ENCODE measurements at regions not wholly inside any gene's neighbourhood (a gene's known extent, or its start where the extent isn't known, plus 50 kb on each side); places are given as distances from the start of the nearest gene placed in this dataset.

DNA sequence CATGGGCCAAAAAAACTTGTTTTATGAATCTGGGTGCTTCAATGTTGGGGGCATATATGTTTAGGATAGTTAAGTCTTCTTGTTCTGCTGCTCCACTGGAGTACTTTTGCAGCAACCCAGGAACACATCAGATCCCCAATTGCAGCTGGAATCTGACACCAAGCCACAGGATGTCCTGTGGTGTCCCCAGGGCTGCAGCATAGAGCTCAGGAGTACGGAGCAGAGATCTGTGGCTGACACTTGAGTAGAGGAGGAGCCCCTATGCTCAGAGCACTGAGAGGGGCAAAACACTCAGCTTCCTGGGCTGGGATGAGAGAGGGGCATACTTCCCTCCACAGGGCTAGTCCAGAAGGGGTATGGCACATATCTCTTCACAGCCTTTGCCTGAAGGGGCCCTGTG, 138.9 kb upstream of the ERBB4 start:
- no peaks in the 10 kb centered on the region for H3K9me3 ChIP-seq (ENCODE audit: control insufficient read depth, insufficient read depth, low read length)
- H3K4me3 ChIP-seq (ENCODE audit: low read depth, low read length): no peak overlapping the region
- CTCF ChIA-PET: no interaction called here
- no peak for TF ChIP-seq CTCF (IDR thresholded peaks at IDR 0.05; ENCODE audit: low read depth, low read length)
- POLR2A ChIA-PET: no interaction called here
- DNase-seq (ENCODE audit: low read depth, low spot score): no peak
- no peak overlapping the region for H3K27ac ChIP-seq (ENCODE audit: low read depth, low read length)
- H3K27me3 ChIP-seq (ENCODE audit: control insufficient read depth, insufficient read depth, low read length): no peaks in the 10 kb centered on the region

- Histone ChIP-seq H3K9me3 (ENCODE audit: control insufficient read depth, insufficient read depth, low read length) (no peaks in the 10 kb centered on the region), H3K27ac (ENCODE audit: low read depth, low read length) (no peak overlapping the region), H3K4me3 (ENCODE audit: low read depth, low read length) (no peak overlapping the region), H3K27me3 (ENCODE audit: control insufficient read depth, insufficient read depth, low read length) (no peaks in the 10 kb centered on the region)
- TF ChIP-seq CTCF (IDR thresholded peaks at IDR 0.05; ENCODE audit: low read depth, low read length): no peak
- CTCF ChIA-PET: no interaction called here
- no peak for DNase-seq (ENCODE audit: low read depth, low spot score)
- POLR2A ChIA-PET: no interaction called here
Observed at GRCh38 chr2:212672186-212672585, 133.6 kb upstream of the ERBB4 start.

DNA sequence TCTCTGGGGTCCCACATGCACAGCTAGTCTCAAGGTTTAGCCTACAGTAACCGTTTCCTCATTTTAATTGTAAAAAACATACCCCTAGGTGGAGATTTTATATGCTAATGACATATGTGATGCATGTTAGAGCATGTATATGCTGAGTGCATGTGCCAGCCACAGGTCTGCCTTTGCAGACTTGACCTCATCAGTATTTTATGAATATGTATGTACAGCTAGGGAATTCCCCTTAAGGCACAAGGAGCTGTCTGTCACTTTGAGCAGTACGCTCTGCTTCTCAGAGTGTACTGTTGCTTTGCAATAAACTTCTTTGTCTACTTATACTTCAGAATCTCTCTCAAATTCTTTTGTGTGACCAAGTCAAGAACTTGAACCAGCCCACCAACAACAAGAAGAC, 131.2 kb upstream of the ERBB4 start:
- ChIA-PET CTCF (no interaction called here), POLR2A (no interaction called here)
- H3K27me3 ChIP-seq (ENCODE audit: control insufficient read depth, insufficient read depth, low read length): no peaks in the 10 kb centered on the region
- TF ChIP-seq CTCF (IDR thresholded peaks at IDR 0.05; ENCODE audit: low read depth, low read length): no peak
- H3K9me3 ChIP-seq (ENCODE audit: control insufficient read depth, insufficient read depth, low read length): no peaks in the 10 kb centered on the region
- no peak overlapping the region for H3K4me3 ChIP-seq (ENCODE audit: low read depth, low read length)
- DNase-seq (ENCODE audit: low read depth, low spot score): no peak
- H3K27ac ChIP-seq (ENCODE audit: low read depth, low read length): no peak overlapping the region

- no peak for TF ChIP-seq CTCF (IDR thresholded peaks at IDR 0.05; ENCODE audit: low read depth, low read length)
- POLR2A ChIA-PET: no interaction called here
- Histone ChIP-seq H3K27me3 (ENCODE audit: control insufficient read depth, insufficient read depth, low read length) (no peaks in the 10 kb centered on the region), H3K4me3 (ENCODE audit: low read depth, low read length) (no peak overlapping the region), H3K27ac (ENCODE audit: low read depth, low read length) (no peak overlapping the region), H3K9me3 (ENCODE audit: control insufficient read depth, insufficient read depth, low read length) (no peaks in the 10 kb centered on the region)
- DNase-seq (ENCODE audit: low read depth, low spot score): no peak
- CTCF ChIA-PET: no interaction called here
Observed at GRCh38 chr2:212667751-212668316, 129.2 kb upstream of the ERBB4 start.

DNA sequence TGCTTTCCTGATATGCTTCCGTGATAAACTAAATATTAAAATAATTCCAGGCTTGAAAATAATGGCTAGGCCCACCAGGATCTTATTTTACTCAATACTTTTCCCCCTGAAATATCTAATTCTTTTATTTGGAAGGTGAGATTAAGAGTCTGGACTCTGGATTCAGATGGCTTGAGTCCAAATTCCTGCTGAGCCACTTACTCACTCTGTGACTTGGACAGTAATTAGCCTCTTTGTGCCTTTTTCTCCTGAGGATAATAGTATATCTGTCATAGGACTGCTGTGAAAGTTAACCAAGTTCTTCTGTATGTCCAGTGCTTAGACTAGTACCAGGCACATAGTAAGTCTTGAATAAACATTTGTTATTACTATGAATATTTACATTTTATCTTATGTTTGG, 127.3 kb upstream of the ERBB4 start:
- POLR2A ChIA-PET: no interaction called here
- DNase-seq (ENCODE audit: low read depth, low spot score): no peak
- CTCF ChIA-PET: no interaction called here
- H3K9me3 ChIP-seq (ENCODE audit: control insufficient read depth, insufficient read depth, low read length): no peaks in the 10 kb centered on the region
- TF ChIP-seq CTCF (IDR thresholded peaks at IDR 0.05; ENCODE audit: low read depth, low read length): no peak
- no peak overlapping the region for H3K4me3 ChIP-seq (ENCODE audit: low read depth, low read length)
- no peak overlapping the region for H3K27ac ChIP-seq (ENCODE audit: low read depth, low read length)
- no peaks in the 10 kb centered on the region for H3K27me3 ChIP-seq (ENCODE audit: control insufficient read depth, insufficient read depth, low read length)
